Duodenal mucosa (tissue), 2 donors: ENCODE measurements at regions not wholly inside any gene's neighbourhood (a gene's known extent, or its start where the extent isn't known, plus 50 kb on each side); places are given as distances from the start of the nearest gene placed in this dataset.

Experiments used
- H3K27ac ChIP-seq: one replicate; pipeline ENCODE4 v1.7.0; 2013; ENCODE audit warnings: low read depth, low read length
- H3K27me3 ChIP-seq, 2 donors: one replicate each; pipeline ENCODE4 v1.7.0; 2013; ENCODE audit warnings: low read length in 2 of 2, control low read depth in 1 of 2; ENCODE audit not compliant: insufficient read depth in 2 of 2, control insufficient read depth in 1 of 2
- H3K36me3 ChIP-seq, 2 donors: one replicate each; pipeline ENCODE4 v1.7.0; 2013; ENCODE audit warnings: low read length in 2 of 2, control low read depth in 1 of 2; ENCODE audit not compliant: insufficient read depth in 2 of 2, control insufficient read depth in 1 of 2
- H3K4me1 ChIP-seq, 2 donors: one replicate each; pipeline ENCODE4 v1.7.0; 2013; ENCODE audit warnings: low read length in 2 of 2, control low read depth in 1 of 2; ENCODE audit not compliant: insufficient read depth in 2 of 2, control insufficient read depth in 1 of 2
- H3K4me3 ChIP-seq, 2 donors: one replicate each; pipeline ENCODE4 v1.7.0; 2013; ENCODE audit warnings: low read length in 2 of 2, low read depth in 1 of 2
- H3K9ac ChIP-seq, 2 donors: one replicate each; pipeline ENCODE4 v1.7.0; 2013; ENCODE audit warnings: low read length in 2 of 2, low read depth in 1 of 2
- H3K9me3 ChIP-seq, 2 donors: one replicate each; pipeline ENCODE4 v1.7.0; 2013; ENCODE audit warnings: low read length in 2 of 2, control low read depth in 1 of 2; ENCODE audit not compliant: control insufficient read depth in 1 of 2

DNA sequence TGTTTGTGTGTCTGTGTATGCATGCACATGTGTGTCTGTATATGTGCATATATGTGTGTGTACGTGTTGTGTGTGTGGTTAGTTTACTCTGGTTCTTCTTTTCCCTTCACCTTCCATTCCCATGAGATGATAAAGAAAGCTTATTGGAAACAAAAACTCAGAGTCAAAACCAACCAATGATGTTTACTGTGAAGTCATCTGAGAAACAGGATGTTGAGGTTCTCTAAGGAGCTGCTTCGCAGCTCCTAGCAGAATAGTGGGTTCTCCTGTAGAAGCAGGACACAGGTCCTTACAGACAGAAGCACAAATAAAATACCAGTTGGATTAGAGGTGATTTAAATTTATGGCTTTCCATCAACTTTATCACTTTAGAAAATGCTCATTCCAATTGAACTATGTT is 256.1 kb upstream of the PLET1 start:
- no peak overlapping the region for H3K4me3 ChIP-seq
- H3K9me3 ChIP-seq = no peaks in the 10 kb centered on the region
- no peak overlapping the region for H3K27ac ChIP-seq
- H3K9ac ChIP-seq = no peak overlapping the region
- no peaks in the 10 kb centered on the region for H3K36me3 ChIP-seq
- no peaks in the 10 kb centered on the region for H3K27me3 ChIP-seq
- H3K4me1 ChIP-seq = no peaks in the 10 kb centered on the region

DNA sequence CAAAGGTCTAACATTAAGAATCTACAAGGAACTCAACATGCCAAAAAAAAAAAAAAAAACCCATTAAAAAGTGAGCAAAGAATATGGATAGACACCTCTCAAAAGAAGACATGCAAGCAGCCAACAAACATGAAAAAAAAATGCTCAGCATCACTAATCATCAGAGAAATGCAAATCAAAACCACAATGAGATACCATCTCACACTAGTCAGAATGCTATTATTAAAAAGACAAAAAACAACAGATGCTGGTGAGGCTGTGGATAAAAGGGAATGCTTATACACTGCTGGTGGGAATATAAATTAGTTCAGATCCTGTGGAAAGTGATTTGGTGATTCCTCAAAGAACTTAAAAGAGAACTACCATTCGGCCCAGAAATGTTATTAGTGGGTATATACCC is 257.7 kb upstream of the PLET1 start:
- no peaks in the 10 kb centered on the region for H3K36me3 ChIP-seq
- no peaks in the 10 kb centered on the region for H3K4me1 ChIP-seq
- H3K9me3 ChIP-seq = no peaks in the 10 kb centered on the region
- H3K27ac ChIP-seq = no peak overlapping the region
- no peak overlapping the region for H3K9ac ChIP-seq
- H3K4me3 ChIP-seq = no peak overlapping the region
- no peaks in the 10 kb centered on the region for H3K27me3 ChIP-seq

GRCh38 chr11:112519751-112520150 is 259.1 kb upstream of the PLET1 start:
- Histone ChIP-seq H3K9ac (no peak overlapping the region), H3K27ac (no peak overlapping the region), H3K4me3 (no peak overlapping the region), H3K27me3 (no peaks in the 10 kb centered on the region), H3K4me1 (peaks cover 7 to 8% of the 10 kb centered on the region in 2 donors), H3K36me3 (no peaks in the 10 kb centered on the region), H3K9me3 (no peaks in the 10 kb centered on the region)

- H3K9ac ChIP-seq = no peak overlapping the region
- no peaks in the 10 kb centered on the region for H3K9me3 ChIP-seq
- no peaks in the 10 kb centered on the region for H3K27me3 ChIP-seq
- H3K4me3 ChIP-seq = no peak overlapping the region
- no peaks in the 10 kb centered on the region for H3K36me3 ChIP-seq
- H3K4me1 ChIP-seq = peaks cover 10 to 14% of the 10 kb centered on the region in 2 donors
- H3K27ac ChIP-seq = no peak overlapping the region
Measured at GRCh38 chr11:112520354-112520753, 259.7 kb upstream of the PLET1 start.

DNA sequence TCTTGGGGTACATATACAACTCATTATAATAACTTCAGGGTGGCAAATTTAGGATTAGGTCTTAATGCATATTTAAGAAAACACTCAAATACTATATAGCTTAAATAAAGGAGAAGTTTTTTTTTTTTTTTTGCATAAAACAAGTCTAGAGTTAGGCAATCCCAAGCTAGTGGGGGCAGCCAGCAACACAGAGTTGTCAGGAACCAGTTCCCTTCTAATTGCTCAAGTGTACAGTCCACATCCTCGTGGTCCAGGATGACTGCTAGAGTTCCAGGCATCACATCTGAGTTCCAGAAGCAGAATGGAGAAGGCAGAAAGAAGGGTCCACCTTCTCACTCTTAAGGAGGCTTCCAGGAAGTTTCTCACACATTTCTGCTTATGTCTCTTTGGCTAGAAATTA is 261.9 kb upstream of the PLET1 start:
- H3K9me3 ChIP-seq = no peaks in the 10 kb centered on the region
- no peak overlapping the region for H3K9ac ChIP-seq
- no peaks in the 10 kb centered on the region for H3K36me3 ChIP-seq
- H3K27ac ChIP-seq = no peak overlapping the region
- H3K27me3 ChIP-seq = no peaks in the 10 kb centered on the region
- H3K4me3 ChIP-seq = no peak overlapping the region
- peaks cover 18 to 19% of the 10 kb centered on the region in 2 donors for H3K4me1 ChIP-seq

DNA sequence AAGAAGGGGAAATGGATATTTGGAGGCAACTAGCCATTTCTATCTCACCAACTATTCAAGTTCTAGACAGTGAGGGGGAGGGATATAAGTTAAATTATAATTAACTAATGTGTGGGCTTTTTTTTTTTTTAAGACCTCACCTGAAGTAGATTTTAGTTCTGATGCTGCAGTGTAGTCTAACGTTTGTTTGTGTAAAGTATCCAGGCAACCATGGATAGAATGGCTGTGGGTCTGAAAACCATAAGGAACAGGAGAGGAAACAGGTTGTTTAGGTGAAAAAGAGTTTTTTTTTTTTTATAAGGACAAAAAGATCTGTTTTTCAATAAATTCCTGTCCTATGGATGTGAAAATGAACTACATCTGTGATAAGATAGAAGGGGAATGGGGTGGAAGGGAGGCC is 262.4 kb upstream of the PLET1 start:
- H3K9ac ChIP-seq = no peak overlapping the region
- H3K36me3 ChIP-seq = no peaks in the 10 kb centered on the region
- H3K4me1 ChIP-seq = peaks cover 18 to 19% of the 10 kb centered on the region in 2 donors
- H3K4me3 ChIP-seq = no peak overlapping the region
- no peaks in the 10 kb centered on the region for H3K27me3 ChIP-seq
- H3K27ac ChIP-seq = no peak overlapping the region
- H3K9me3 ChIP-seq = no peaks in the 10 kb centered on the region

- Histone ChIP-seq H3K4me3 (no peak overlapping the region), H3K9ac (no peak overlapping the region), H3K27me3 (no peaks in the 10 kb centered on the region), H3K36me3 (no peaks in the 10 kb centered on the region), H3K4me1 (peaks cover 18 to 19% of the 10 kb centered on the region in 2 donors), H3K27ac (no peak overlapping the region), H3K9me3 (no peaks in the 10 kb centered on the region)
Measured at GRCh38 chr11:112523477-112523876, 262.8 kb upstream of the PLET1 start.

- Histone ChIP-seq H3K9ac (no peak overlapping the region), H3K27me3 (no peaks in the 10 kb centered on the region), H3K27ac (no peak overlapping the region), H3K9me3 (no peaks in the 10 kb centered on the region), H3K4me3 (no peak overlapping the region), H3K36me3 (no peaks in the 10 kb centered on the region), H3K4me1 (peaks cover 18 to 19% of the 10 kb centered on the region in 2 donors)
Measured at GRCh38 chr11:112523951-112524350, 263.3 kb upstream of the PLET1 start.

GRCh38 chr11:112524798-112525197 is 264.1 kb upstream of the PLET1 start:
- no peaks in the 10 kb centered on the region for H3K9me3 ChIP-seq
- no peak overlapping the region for H3K9ac ChIP-seq
- H3K27ac ChIP-seq = no peak overlapping the region
- no peaks in the 10 kb centered on the region for H3K27me3 ChIP-seq
- H3K4me1 ChIP-seq = peaks cover 18 to 19% of the 10 kb centered on the region in 2 donors
- H3K36me3 ChIP-seq = no peaks in the 10 kb centered on the region
- H3K4me3 ChIP-seq = no peak overlapping the region

DNA sequence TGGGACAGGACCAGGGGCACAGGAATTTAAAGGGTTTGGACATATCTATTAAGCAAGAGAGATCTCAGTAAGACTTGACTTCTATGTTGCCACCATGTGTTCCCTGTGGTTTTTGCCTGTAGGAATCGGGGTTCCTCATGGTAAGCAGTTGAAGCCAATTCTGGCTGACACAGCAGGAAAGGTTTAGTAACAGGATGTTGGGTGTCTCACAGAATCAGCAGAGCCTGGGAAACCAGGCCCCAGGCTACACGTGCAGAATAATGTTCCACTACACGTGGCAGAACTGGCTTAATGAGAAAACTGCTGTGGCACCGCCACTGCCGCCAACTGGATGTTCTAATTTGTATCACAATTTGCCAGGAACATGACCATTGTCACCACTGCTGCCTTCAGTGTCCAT is 264.6 kb upstream of the PLET1 start:
- Histone ChIP-seq H3K4me3 (no peak overlapping the region), H3K36me3 (no peaks in the 10 kb centered on the region), H3K27ac (no peak overlapping the region), H3K9ac (no peak overlapping the region), H3K9me3 (no peaks in the 10 kb centered on the region), H3K27me3 (no peaks in the 10 kb centered on the region), H3K4me1 (peaks cover 18 to 19% of the 10 kb centered on the region in 2 donors)
